Erythroblast (primary cell): ENCODE measurements at regions not wholly inside any gene's neighbourhood (a gene's known extent, or its start where the extent isn't known, plus 50 kb on each side); places are given as distances from the start of the nearest gene placed in this dataset.

Experiments
- GATA1 ChIP-seq: IDR thresholded peaks from 2 replicates; pipeline ENCODE4 v1.6.1; 2011; ENCODE audit warnings: low read depth, mild to moderate bottlenecking, control low read depth, low read length, moderate library complexity
- POLR2A ChIP-seq: IDR thresholded peaks from 2 replicates; pipeline ENCODE4 v1.6.1; 2011; ENCODE audit warnings: mild to moderate bottlenecking, low read length

DNA sequence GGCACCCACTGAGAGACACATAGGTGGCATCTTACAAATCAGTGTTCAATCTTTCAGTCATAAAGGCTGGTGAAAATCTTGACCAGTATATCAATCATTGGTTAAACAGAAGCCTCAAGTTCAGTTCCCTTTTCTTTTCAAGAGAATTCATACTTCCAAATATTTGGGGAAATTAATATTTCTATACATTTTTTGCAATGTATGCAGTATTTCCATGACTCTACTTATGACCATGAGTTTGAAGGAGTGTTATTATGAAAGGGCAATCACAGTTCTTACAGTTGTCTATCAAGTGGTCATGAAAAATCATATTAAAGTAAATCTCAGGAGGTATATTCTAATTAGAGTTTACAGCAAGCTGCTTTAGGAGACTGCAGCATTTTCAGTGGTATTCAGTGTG, 724.0 kb downstream of the ANKRD7 start:
- TF ChIP-seq POLR2A (no peak), GATA1 (no peak)
